GM18867 (cell line): ENCODE measurements at regions not wholly inside any gene's neighbourhood (a gene's known extent, or its start where the extent isn't known, plus 50 kb on each side); places are given as distances from the start of the nearest gene placed in this dataset.
"Not testable (repeated sequence)": the region's sequence is repeated elsewhere in the genome, so short reads cannot be mapped to it uniquely, and the experiment has no call there.

ENCODE experiments used
- ATAC-seq: cut with Tn5 transposase; IDR thresholded peaks from one replicate; pipeline ENCODE4 v1.9.1; 2021; ENCODE audit warnings: mild to moderate bottlenecking, moderate library complexity; ENCODE audit not compliant: unreplicated experiment

GRCh38 chr16:85202631-85203461 lies 90.6 kb upstream of the CIBAR2 start:
- no peak for ATAC-seq

- ATAC-seq = no peak
Observed at GRCh38 chr16:85203462-85203813, 91.2 kb upstream of the CIBAR2 start.

- no peak for ATAC-seq
Observed at GRCh38 chr16:85204242-85205010, 92.2 kb upstream of the CIBAR2 start.

GRCh38 chr16:85205257-85205656 lies 93.0 kb upstream of the CIBAR2 start:
- not testable (repeated sequence) for ATAC-seq

GRCh38 chr16:85205747-85206471 lies 93.6 kb upstream of the CIBAR2 start:
- ATAC-seq = no peak

GRCh38 chr16:85206472-85207356 lies 94.4 kb upstream of the CIBAR2 start:
- ATAC-seq = no peak

- ATAC-seq = no peak
Observed at GRCh38 chr16:85207357-85207921, 95.2 kb upstream of the CIBAR2 start.

GRCh38 chr16:85208181-85208580 lies 95.9 kb upstream of the CIBAR2 start:
- no peak for ATAC-seq

GRCh38 chr16:85208643-85209520 lies 96.6 kb upstream of the CIBAR2 start:
- no peak for ATAC-seq

- no peak for ATAC-seq
Observed at GRCh38 chr16:85209526-85210121, 97.4 kb upstream of the CIBAR2 start.

GRCh38 chr16:85210423-85211169 lies 98.3 kb upstream of the CIBAR2 start:
- no peak for ATAC-seq

- ATAC-seq = no peak
Observed at GRCh38 chr16:85211271-85211801, 99.1 kb upstream of the CIBAR2 start.

GRCh38 chr16:85213926-85214675 lies 101.8 kb upstream of the CIBAR2 start:
- no peak for ATAC-seq

- ATAC-seq = no peak
Observed at GRCh38 chr16:85215478-85216118, 103.3 kb upstream of the CIBAR2 start.

- ATAC-seq = no peak
Observed at GRCh38 chr16:85216522-85217375, 104.5 kb upstream of the CIBAR2 start.
